Chondrocyte (in vitro differentiated cells): ENCODE measurements at regions not wholly inside any gene's neighbourhood (a gene's known extent, or its start where the extent isn't known, plus 50 kb on each side); places are given as distances from the start of the nearest gene placed in this dataset.

ENCODE experiments used
- DNase-seq: peaks from one replicate; pipeline ENCODE4 v3.0.0; 2021; ENCODE audit warnings: mixed read lengths, low spot score
- H3K27ac Mint-ChIP-seq: one replicate; pipeline ENCODE4 v1.8.0; 2021; ENCODE audit warnings: mild to moderate bottlenecking, moderate library complexity, mixed read lengths; ENCODE audit not compliant: unreplicated experiment
- H3K27me3 Mint-ChIP-seq: 2 replicates; pipeline ENCODE4 v1.8.0; 2021; ENCODE audit warnings: low read depth, mixed read lengths
- H3K36me3 Mint-ChIP-seq: 2 replicates; pipeline ENCODE4 v1.8.0; 2021; ENCODE audit warnings: low read depth, mixed read lengths
- H3K4me1 Mint-ChIP-seq: 2 replicates; pipeline ENCODE4 v1.8.0; 2021; ENCODE audit warnings: low read depth, mild to moderate bottlenecking, mixed read lengths
- H3K4me3 Mint-ChIP-seq: one replicate; pipeline ENCODE4 v1.8.0; 2021; ENCODE audit warnings: mild to moderate bottlenecking, moderate library complexity, mixed read lengths; ENCODE audit not compliant: unreplicated experiment
- H3K9me3 Mint-ChIP-seq: 2 replicates; pipeline ENCODE4 v1.8.0; 2021; ENCODE audit warnings: low read depth, mixed read lengths
- CTCF ChIP-seq: fragments of 200-600 bp; sonication (generic); IDR thresholded peaks from 2 replicates; pipeline ENCODE4 v1.5.0; 2021; ENCODE audit warnings: antibody characterized with exemption, mild to moderate bottlenecking, moderate library complexity

- TF ChIP-seq CTCF = no peak
- Mint-ChIP-seq H3K36me3 (peaks cover 3% of the 10 kb centered on the region), H3K27me3 (peaks cover 2% of the 10 kb centered on the region), H3K4me1 (no peaks in the 10 kb centered on the region), H3K9me3 (peaks cover 5% of the 10 kb centered on the region), H3K4me3 (no peak overlapping the region), H3K27ac (no peak overlapping the region)
- no peak for DNase-seq
Observed at GRCh38 chr3:109784852-109785631, 447.7 kb upstream of the DPPA4 start.

GRCh38 chr3:109803274-109803673, 465.9 kb upstream of the DPPA4 start:
- Mint-ChIP-seq H3K27ac (no peak overlapping the region), H3K4me3 (no peak overlapping the region), H3K9me3 (peaks cover 13% of the 10 kb centered on the region), H3K4me1 (peaks cover 5% of the 10 kb centered on the region), H3K27me3 (no peaks in the 10 kb centered on the region), H3K36me3 (peaks cover 5% of the 10 kb centered on the region)
- TF ChIP-seq CTCF = peak; percentile 51
- DNase-seq = no peak

GRCh38 chr3:109804697-109805096, 467.4 kb upstream of the DPPA4 start:
- TF ChIP-seq CTCF = no peak
- no peak overlapping the region for H3K27ac Mint-ChIP-seq
- H3K36me3 Mint-ChIP-seq = peaks cover 3% of the 10 kb centered on the region
- H3K27me3 Mint-ChIP-seq = no peaks in the 10 kb centered on the region
- DNase-seq = no peak
- H3K4me3 Mint-ChIP-seq = no peak overlapping the region
- H3K4me1 Mint-ChIP-seq = peaks cover 5% of the 10 kb centered on the region
- H3K9me3 Mint-ChIP-seq = peaks cover 4% of the 10 kb centered on the region

GRCh38 chr3:109806929-109807328, 469.6 kb upstream of the DPPA4 start:
- no peak overlapping the region for H3K27ac Mint-ChIP-seq
- no peak for TF ChIP-seq CTCF
- H3K4me3 Mint-ChIP-seq = no peak overlapping the region
- H3K36me3 Mint-ChIP-seq = no peaks in the 10 kb centered on the region
- DNase-seq = no peak
- H3K9me3 Mint-ChIP-seq = no peaks in the 10 kb centered on the region
- peaks cover 5% of the 10 kb centered on the region for H3K4me1 Mint-ChIP-seq
- no peaks in the 10 kb centered on the region for H3K27me3 Mint-ChIP-seq

- Mint-ChIP-seq H3K4me3 (no peak overlapping the region), H3K27me3 (no peaks in the 10 kb centered on the region), H3K27ac (no peak overlapping the region), H3K4me1 (peaks cover 5% of the 10 kb centered on the region), H3K36me3 (no peaks in the 10 kb centered on the region), H3K9me3 (peaks cover under 1% of the 10 kb centered on the region)
- DNase-seq = no peak
- TF ChIP-seq CTCF = no peak
Observed at GRCh38 chr3:109809513-109809912, 472.2 kb upstream of the DPPA4 start.
